NCI-H510A (cell line): ENCODE measurements at regions not wholly inside any gene's neighbourhood (a gene's known extent, or its start where the extent isn't known, plus 50 kb on each side); places are given as distances from the start of the nearest gene placed in this dataset.
"Not testable (repeated sequence)": the region's sequence is repeated elsewhere in the genome, so short reads cannot be mapped to it uniquely, and the experiment has no call there.

ENCODE experiments used
- DNase-seq: peaks from one replicate; lab custom pipeline; 2025; lab: John Stamatoyannopoulos, UW

- no peak for DNase-seq
Measured at GRCh38 chr12:28776220-28776619, 372.9 kb upstream of the FAR2 start.

GRCh38 chr12:28776913-28777422 lies 372.1 kb upstream of the FAR2 start:
- no peak for DNase-seq

- no peak for DNase-seq
Measured at GRCh38 chr12:28777603-28778365, 371.3 kb upstream of the FAR2 start.

- no peak for DNase-seq
Measured at GRCh38 chr12:28780096-28780495, 369.0 kb upstream of the FAR2 start.

GRCh38 chr12:28780960-28781359 lies 368.1 kb upstream of the FAR2 start:
- no peak for DNase-seq

- no peak for DNase-seq
Measured at GRCh38 chr12:28781671-28782652, 367.1 kb upstream of the FAR2 start.

- no peak for DNase-seq
Measured at GRCh38 chr12:28782812-28783211, 366.3 kb upstream of the FAR2 start.

- DNase-seq: no peak
Measured at GRCh38 chr12:28787151-28787550, 361.9 kb upstream of the FAR2 start.

GRCh38 chr12:28788256-28788655 lies 360.8 kb upstream of the FAR2 start:
- DNase-seq: not testable (repeated sequence)

GRCh38 chr12:28793581-28794151 lies 355.4 kb upstream of the FAR2 start:
- DNase-seq: no peak

GRCh38 chr12:28794211-28794610 lies 354.9 kb upstream of the FAR2 start:
- no peak for DNase-seq

GRCh38 chr12:28794786-28795185 lies 354.3 kb upstream of the FAR2 start:
- no peak for DNase-seq

GRCh38 chr12:28795311-28795710 lies 353.8 kb upstream of the FAR2 start:
- DNase-seq: no peak

GRCh38 chr12:28799348-28799747 lies 349.7 kb upstream of the FAR2 start:
- no peak for DNase-seq

- DNase-seq: no peak
Measured at GRCh38 chr12:28800129-28800528, 348.9 kb upstream of the FAR2 start.

GRCh38 chr12:28802706-28803438 lies 346.2 kb upstream of the FAR2 start:
- no peak for DNase-seq

GRCh38 chr12:28807535-28807934 lies 341.5 kb upstream of the FAR2 start:
- DNase-seq: no peak

- DNase-seq: no peak
Measured at GRCh38 chr12:28811457-28811856, 337.6 kb upstream of the FAR2 start.

- no peak for DNase-seq
Measured at GRCh38 chr12:28814246-28814645, 334.8 kb upstream of the FAR2 start.

- no peak for DNase-seq
Measured at GRCh38 chr12:28817524-28817923, 331.6 kb upstream of the FAR2 start.

- DNase-seq: no peak
Measured at GRCh38 chr12:28824193-28824846, 324.8 kb upstream of the FAR2 start.
